ENCODE measurements at regions not wholly inside any gene's neighbourhood (a gene's known extent, or its start where the extent isn't known, plus 50 kb on each side); places are given as distances from the start of the nearest gene placed in this dataset.

DNA sequence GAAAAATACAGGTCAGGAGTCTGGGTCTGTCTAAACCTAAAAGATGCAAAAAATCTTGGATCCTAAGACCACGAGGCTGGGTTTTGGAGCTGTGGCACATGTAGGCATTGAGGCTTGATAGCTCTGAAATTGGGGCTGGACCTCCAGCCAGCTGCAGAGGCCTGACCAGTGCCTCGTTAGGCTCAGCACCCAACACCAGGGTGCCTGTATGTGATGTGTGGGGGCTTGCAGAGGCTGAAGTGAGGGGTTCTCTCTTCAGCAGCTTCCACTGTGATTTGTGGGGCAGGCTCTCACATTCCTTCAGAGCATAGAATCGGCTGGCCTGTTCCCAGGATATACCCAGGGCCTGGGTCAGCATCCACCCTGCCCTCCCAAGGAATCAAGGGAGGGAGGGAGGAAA lies 247.8 kb downstream of the BUB3 start:
- no peaks in the 10 kb centered on the region for H3K23me2 ChIP-seq (ENCODE audit: insufficient read length, low read depth, low read length, poor library complexity, severe bottlenecking)
- H3K14ac ChIP-seq (ENCODE audit: insufficient read depth, low read length), result no peak overlapping the region; the same call in 1 of the 2 replicates
- H3K4me2 ChIP-seq (ENCODE audit: insufficient read depth, insufficient read length, low read length), result no peak overlapping the region
- no peak overlapping the region for H2BK20ac ChIP-seq (ENCODE audit: low read depth, low read length, poor library complexity, severe bottlenecking)
- no peak overlapping the region for H3K56ac ChIP-seq (ENCODE audit: insufficient read length, low read depth, low read length)
- Mint-ChIP-seq H3K4me1 (peaks cover 0 to 4% of the 10 kb centered on the region in 2 experiments; a peak in 2 of 4 replicates), H3K9me3 (peaks cover 26 to 36% of the 10 kb centered on the region in 2 experiments), H3K27ac (no peak overlapping the region), H3K4me3 (no peak overlapping the region), H3K36me3 (ENCODE audit: insufficient read depth in 1 of 3, low read depth in 3 of 3) (peaks cover 18 to 40% (median 19%) of the 10 kb centered on the region in 3 experiments), H3K27me3 (ENCODE audit: low read depth) (no peaks in the 10 kb centered on the region)
- no peak for DNase-seq
- no peaks in the 10 kb centered on the region for H3K27me3 ChIP-seq (ENCODE audit: insufficient read depth, low read length)
- H3K27ac ChIP-seq (ENCODE audit: insufficient read length, low read depth, low read length), result no peak overlapping the region
- H2BK12ac ChIP-seq (ENCODE audit: insufficient read length, low read depth, low read length), result no peak overlapping the region
- no peak overlapping the region for H3K4ac ChIP-seq (ENCODE audit: low read depth, low read length)
- no peak overlapping the region for H3K9ac ChIP-seq (ENCODE audit: extremely low read depth, insufficient read length, low read length)
- TF ChIP-seq, protein P1, sequence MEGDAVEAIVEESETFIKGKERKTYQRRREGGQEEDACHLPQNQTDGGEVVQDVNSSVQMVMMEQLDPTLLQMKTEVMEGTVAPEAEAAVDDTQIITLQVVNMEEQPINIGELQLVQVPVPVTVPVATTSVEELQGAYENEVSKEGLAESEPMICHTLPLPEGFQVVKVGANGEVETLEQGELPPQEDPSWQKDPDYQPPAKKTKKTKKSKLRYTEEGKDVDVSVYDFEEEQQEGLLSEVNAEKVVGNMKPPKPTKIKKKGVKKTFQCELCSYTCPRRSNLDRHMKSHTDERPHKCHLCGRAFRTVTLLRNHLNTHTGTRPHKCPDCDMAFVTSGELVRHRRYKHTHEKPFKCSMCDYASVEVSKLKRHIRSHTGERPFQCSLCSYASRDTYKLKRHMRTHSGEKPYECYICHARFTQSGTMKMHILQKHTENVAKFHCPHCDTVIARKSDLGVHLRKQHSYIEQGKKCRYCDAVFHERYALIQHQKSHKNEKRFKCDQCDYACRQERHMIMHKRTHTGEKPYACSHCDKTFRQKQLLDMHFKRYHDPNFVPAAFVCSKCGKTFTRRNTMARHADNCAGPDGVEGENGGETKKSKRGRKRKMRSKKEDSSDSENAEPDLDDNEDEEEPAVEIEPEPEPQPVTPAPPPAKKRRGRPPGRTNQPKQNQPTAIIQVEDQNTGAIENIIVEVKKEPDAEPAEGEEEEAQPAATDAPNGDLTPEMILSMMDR (conservative IDR thresholded peaks at IDR 0.05), result no peak
- H3K4me1 ChIP-seq (ENCODE audit: insufficient read depth, low read length), result no peaks in the 10 kb centered on the region
- no peak overlapping the region for H3K23ac ChIP-seq (ENCODE audit: insufficient read length, low read depth, low read length)
- H4K5ac ChIP-seq (ENCODE audit: insufficient read length, low read depth, low read length), result no peak overlapping the region
- no peaks in the 10 kb centered on the region for H3K79me1 ChIP-seq (ENCODE audit: insufficient read depth, low read depth, low read length, poor library complexity, severe bottlenecking)
- H4K8ac ChIP-seq (replicated peaks; ENCODE audit: insufficient read length, low read depth, low read length), result no peak overlapping the region
- H4K20me1 ChIP-seq (ENCODE audit: control insufficient read depth, insufficient read depth, insufficient read length), result no peaks in the 10 kb centered on the region
- H3T11ph ChIP-seq (ENCODE audit: low read length), result no peak overlapping the region
- no peak overlapping the region for H2AK5ac ChIP-seq (ENCODE audit: insufficient read length, low read length)
- no CpG with 5 or more reads among the region's 3 CpGs for WGBS (ENCODE audit: extremely low coverage, insufficient read length, low lambda C conversion rate)
- no peak overlapping the region for H2BK120ac ChIP-seq (ENCODE audit: low read depth, low read length, poor library complexity, severe bottlenecking)
- no peak overlapping the region for H2BK5ac ChIP-seq (ENCODE audit: insufficient read length, low read length)
- no peaks in the 10 kb centered on the region for H3K9me3 ChIP-seq (ENCODE audit: control insufficient read depth, low read depth, low read length)
- H3K18ac ChIP-seq (ENCODE audit: insufficient read length, low read depth, low read length), result no peak overlapping the region
- H3K79me2 ChIP-seq (ENCODE audit: insufficient read depth, low read length), result no peaks in the 10 kb centered on the region
- H2BK15ac ChIP-seq (ENCODE audit: low read depth, low read length), result no peak overlapping the region
- H2AFZ ChIP-seq (ENCODE audit: low read length), result no peak overlapping the region
- H4K91ac ChIP-seq (ENCODE audit: insufficient read length, low read depth, low read length), result no peak overlapping the region

Data from H9 (cell line).